ENCODE measurements at regions not wholly inside any gene's neighbourhood (a gene's known extent, or its start where the extent isn't known, plus 50 kb on each side); places are given as distances from the start of the nearest gene placed in this dataset.

- TF ChIP-seq, protein P1, sequence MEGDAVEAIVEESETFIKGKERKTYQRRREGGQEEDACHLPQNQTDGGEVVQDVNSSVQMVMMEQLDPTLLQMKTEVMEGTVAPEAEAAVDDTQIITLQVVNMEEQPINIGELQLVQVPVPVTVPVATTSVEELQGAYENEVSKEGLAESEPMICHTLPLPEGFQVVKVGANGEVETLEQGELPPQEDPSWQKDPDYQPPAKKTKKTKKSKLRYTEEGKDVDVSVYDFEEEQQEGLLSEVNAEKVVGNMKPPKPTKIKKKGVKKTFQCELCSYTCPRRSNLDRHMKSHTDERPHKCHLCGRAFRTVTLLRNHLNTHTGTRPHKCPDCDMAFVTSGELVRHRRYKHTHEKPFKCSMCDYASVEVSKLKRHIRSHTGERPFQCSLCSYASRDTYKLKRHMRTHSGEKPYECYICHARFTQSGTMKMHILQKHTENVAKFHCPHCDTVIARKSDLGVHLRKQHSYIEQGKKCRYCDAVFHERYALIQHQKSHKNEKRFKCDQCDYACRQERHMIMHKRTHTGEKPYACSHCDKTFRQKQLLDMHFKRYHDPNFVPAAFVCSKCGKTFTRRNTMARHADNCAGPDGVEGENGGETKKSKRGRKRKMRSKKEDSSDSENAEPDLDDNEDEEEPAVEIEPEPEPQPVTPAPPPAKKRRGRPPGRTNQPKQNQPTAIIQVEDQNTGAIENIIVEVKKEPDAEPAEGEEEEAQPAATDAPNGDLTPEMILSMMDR (conservative IDR thresholded peaks at IDR 0.05 in 1 of 2, IDR thresholded peaks at IDR 0.05 in 1 of 2; ENCODE audit: extremely low read depth in 1 of 2, insufficient read depth in 1 of 2, low read depth in 1 of 2, low read length in 2 of 2), result no peak
- no peak for TF ChIP-seq EZH2 (IDR thresholded peaks at IDR 0.05; ENCODE audit: borderline replicate concordance, low read length)
Observed at GRCh38 chr5:92874790-92875189, 706.2 kb downstream of the NR2F1-AS1 start.
